ENCODE measurements at regions not wholly inside any gene's neighbourhood (a gene's known extent, or its start where the extent isn't known, plus 50 kb on each side); places are given as distances from the start of the nearest gene placed in this dataset.

DNA sequence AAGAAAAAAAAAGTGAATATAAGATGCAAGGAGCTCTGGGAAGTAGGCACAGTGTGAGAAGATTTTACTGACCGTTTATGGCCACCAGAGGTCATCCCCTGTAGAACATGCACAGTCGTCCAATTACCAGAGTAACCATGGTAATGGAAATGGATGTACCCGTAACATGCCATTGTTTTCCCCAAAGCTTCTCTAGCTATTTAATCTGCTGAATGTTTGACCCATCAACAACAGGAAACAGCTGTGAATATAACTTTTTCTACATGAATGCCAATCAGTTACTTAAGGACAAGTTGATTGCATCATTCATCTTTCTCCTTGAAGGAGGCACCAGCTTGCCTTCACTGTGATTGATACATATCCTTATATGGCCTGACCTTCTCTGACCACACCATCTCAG is 1967.0 kb upstream of the CDH9 start:
- H3K27ac ChIP-seq: no peak overlapping the region
- peak; percentile 20 for DNase-seq
- no peak for TF ChIP-seq POLR2A (IDR thresholded peaks at IDR 0.05)
- TF ChIP-seq, protein P1, sequence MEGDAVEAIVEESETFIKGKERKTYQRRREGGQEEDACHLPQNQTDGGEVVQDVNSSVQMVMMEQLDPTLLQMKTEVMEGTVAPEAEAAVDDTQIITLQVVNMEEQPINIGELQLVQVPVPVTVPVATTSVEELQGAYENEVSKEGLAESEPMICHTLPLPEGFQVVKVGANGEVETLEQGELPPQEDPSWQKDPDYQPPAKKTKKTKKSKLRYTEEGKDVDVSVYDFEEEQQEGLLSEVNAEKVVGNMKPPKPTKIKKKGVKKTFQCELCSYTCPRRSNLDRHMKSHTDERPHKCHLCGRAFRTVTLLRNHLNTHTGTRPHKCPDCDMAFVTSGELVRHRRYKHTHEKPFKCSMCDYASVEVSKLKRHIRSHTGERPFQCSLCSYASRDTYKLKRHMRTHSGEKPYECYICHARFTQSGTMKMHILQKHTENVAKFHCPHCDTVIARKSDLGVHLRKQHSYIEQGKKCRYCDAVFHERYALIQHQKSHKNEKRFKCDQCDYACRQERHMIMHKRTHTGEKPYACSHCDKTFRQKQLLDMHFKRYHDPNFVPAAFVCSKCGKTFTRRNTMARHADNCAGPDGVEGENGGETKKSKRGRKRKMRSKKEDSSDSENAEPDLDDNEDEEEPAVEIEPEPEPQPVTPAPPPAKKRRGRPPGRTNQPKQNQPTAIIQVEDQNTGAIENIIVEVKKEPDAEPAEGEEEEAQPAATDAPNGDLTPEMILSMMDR (IDR thresholded peaks at IDR 0.05): peak in 1 of 3 experiments; percentile 17
- no peaks in the 10 kb centered on the region for H3K27me3 ChIP-seq
- 37 to 44% methylated on average over 3 of the region's 3 CpGs for WGBS, 2 donors
- H3K36me3 ChIP-seq (ENCODE audit: low read depth, missing control alignments): no peaks in the 10 kb centered on the region
- no peaks in the 10 kb centered on the region for H3K4me1 ChIP-seq
- H3K9me3 ChIP-seq: no peaks in the 10 kb centered on the region
- H3K4me3 ChIP-seq: no peak overlapping the region
- intact Hi-C loops (cut with DNase I; ENCODE audit: low total_unique reads): no loop called here

DNA sequence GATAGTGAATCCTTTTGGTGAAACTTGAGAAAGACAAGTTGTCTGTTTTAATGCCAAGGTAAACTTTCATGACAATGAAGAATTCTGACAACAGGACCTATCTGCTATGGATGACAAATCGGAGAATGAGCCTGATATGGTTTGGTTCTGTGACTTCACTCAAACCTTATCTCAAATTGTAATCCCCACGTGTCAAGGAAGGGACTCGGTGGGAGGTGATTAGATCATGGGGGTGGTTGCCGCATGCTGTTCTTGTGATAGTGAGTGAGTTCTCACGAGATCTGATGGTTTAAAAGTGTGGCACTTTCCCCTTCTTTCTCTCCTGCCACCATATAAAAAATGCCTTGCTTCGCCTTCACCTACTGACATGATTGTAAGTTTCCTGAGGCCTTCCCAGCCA is 1964.1 kb upstream of the CDH9 start:
- TF ChIP-seq POLR2A (IDR thresholded peaks at IDR 0.05): no peak
- TF ChIP-seq, protein P1 (IDR thresholded peaks at IDR 0.05): no peak

DNA sequence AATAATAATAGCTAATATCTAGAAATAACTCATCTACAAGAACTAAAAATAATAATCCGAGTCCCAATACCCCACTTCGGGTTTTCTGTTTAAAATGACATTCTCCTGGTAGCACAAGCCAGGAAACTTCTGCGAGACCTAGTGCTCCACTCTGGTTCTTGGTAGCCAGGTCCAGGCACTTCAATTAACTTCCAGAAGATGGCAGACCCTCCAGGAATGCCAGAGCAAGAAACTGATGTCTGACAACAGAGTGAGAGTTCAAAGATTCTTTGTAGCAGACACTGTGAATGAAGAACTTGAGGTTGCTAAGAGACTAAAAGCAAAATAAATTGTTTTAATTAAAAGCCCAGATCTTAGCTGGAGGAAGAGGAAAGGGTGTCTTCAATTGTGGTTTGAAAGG is 1963.3 kb upstream of the CDH9 start:
- no peak overlapping the region for H3K27ac ChIP-seq
- 93 to 95% methylated on average over 3 of the region's 3 CpGs for WGBS, 2 donors
- H3K9me3 ChIP-seq: no peaks in the 10 kb centered on the region
- H3K4me1 ChIP-seq: no peaks in the 10 kb centered on the region
- no peak for TF ChIP-seq POLR2A (IDR thresholded peaks at IDR 0.05)
- TF ChIP-seq, protein P1 (IDR thresholded peaks at IDR 0.05): no peak
- no peak overlapping the region for H3K4me3 ChIP-seq
- H3K27me3 ChIP-seq: no peaks in the 10 kb centered on the region
- no peak for DNase-seq
- H3K36me3 ChIP-seq (ENCODE audit: low read depth, missing control alignments): no peaks in the 10 kb centered on the region
- intact Hi-C loops (cut with DNase I; ENCODE audit: low total_unique reads): no loop called here

More for the DNA sequence above, 1964.1 kb upstream of the CDH9 start:
- Histone ChIP-seq H3K36me3 (ENCODE audit: low read depth, missing control alignments) (no peaks in the 10 kb centered on the region), H3K4me1 (no peaks in the 10 kb centered on the region), H3K9me3 (no peaks in the 10 kb centered on the region), H3K4me3 (no peak overlapping the region), H3K27me3 (no peaks in the 10 kb centered on the region), H3K27ac (no peak overlapping the region)
- DNase-seq: no peak
- 79 to 93% methylated on average over 6 of the region's 6 CpGs for WGBS, 2 donors
- intact Hi-C loops (cut with DNase I; ENCODE audit: low total_unique reads): no loop called here

DNA sequence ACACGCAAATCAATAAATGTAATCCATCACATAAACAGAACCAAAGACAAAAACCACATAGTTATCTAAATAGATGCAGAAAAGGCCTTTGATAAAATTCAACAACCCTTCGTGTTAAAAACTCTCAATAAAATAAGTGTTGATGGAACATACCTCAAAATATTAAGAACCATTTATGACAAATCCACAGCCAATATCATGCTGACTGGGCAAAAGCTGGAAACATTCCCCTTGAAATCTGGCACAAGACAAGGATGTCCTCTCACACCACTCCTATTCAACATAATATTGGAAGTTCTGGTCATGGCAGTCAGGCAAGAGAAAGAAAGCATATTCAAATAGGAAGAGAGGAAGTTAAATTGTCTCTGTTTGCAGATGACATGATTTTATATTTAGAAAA is 1946.3 kb upstream of the CDH9 start:
- 82 to 94% methylated on average over 2 of the region's 2 CpGs for WGBS, 2 donors
- intact Hi-C loops (cut with DNase I; ENCODE audit: low total_unique reads): no loop called here
- Histone ChIP-seq H3K27me3 (no peaks in the 10 kb centered on the region), H3K4me3 (no peak overlapping the region), H3K4me1 (no peaks in the 10 kb centered on the region), H3K9me3 (no peaks in the 10 kb centered on the region), H3K36me3 (ENCODE audit: low read depth, missing control alignments) (no peaks in the 10 kb centered on the region), H3K27ac (no peak overlapping the region)
- TF ChIP-seq POLR2A (IDR thresholded peaks at IDR 0.05): no peak
- TF ChIP-seq, protein P1 (IDR thresholded peaks at IDR 0.05): no peak
- no peak for DNase-seq

DNA sequence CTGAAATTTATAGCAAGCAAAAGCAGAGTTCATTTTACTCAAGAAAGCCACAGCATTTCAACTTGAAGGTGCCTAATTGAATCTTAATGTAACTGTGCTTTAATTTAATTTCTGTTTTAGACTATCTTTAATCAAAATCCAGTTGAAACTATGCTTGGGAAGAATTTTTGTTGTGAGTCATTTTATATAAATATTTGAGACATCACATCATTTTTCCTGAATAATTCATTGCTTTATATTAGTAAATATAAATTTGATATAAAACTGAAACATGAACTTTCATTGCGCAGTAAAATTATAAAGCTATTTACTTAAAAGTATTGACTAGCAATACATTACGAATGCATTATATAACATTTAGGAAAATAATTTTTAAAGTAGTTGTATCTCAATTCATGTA is 1937.1 kb upstream of the CDH9 start:
- intact Hi-C loops (cut with DNase I; ENCODE audit: low total_unique reads): no loop called here
- Histone ChIP-seq H3K4me1 (no peaks in the 10 kb centered on the region), H3K9me3 (no peaks in the 10 kb centered on the region), H3K27ac (no peak overlapping the region), H3K4me3 (no peak overlapping the region), H3K36me3 (ENCODE audit: low read depth, missing control alignments) (no peaks in the 10 kb centered on the region), H3K27me3 (no peaks in the 10 kb centered on the region)
- DNase-seq: no peak
- no peak for TF ChIP-seq POLR2A (IDR thresholded peaks at IDR 0.05)
- TF ChIP-seq, protein P1 (IDR thresholded peaks at IDR 0.05): no peak
- WGBS, 2 donors: 91 to 94% methylated on average over 2 of the region's 2 CpGs

All from testis (tissue), 2 donors.